PC-9 (cell line): ENCODE measurements at regions not wholly inside any gene's neighbourhood (a gene's known extent, or its start where the extent isn't known, plus 50 kb on each side); places are given as distances from the start of the nearest gene placed in this dataset.

Source experiments
- BruUV-seq: library from RNA; stranded (reverse); fragments of 400-500 nt; replicated peaks from 2 replicates; lab custom pipeline; 2021; lab: Mats Ljungman, UMichigan
- CTCF ChIA-PET: fragments of 300-600 bp; sonication (Branson Sonifier 250); formaldehyde crosslinking; loops from one replicate; lab custom pipeline; 2022; ENCODE audit warnings: antibody characterized with exemption; lab: Charles Lee
- POLR2A ChIA-PET: fragments of 300-600 bp; sonication (Branson Sonifier 250); formaldehyde crosslinking; loops from one replicate; lab custom pipeline; 2022; ENCODE audit warnings: antibody characterized with exemption; ENCODE audit not compliant: unreplicated experiment; lab: Charles Lee
- DNase-seq, 2 experiments: peaks; one replicate each; pipeline versions ENCODE4 v3.0.0 to v3.0.0-alpha.2; 2015 to 2022; ENCODE audit warnings: mixed read lengths in 1 of 2
- H2AFZ ChIP-seq: fragments of 200-600 bp; sonication (generic); 2 replicates; pipeline ENCODE4 v1.8.1; 2017; ENCODE audit warnings: antibody characterized with exemption
- H3F3A ChIP-seq: fragments of 200-600 bp; sonication (generic); 2 replicates; pipeline ENCODE4 v1.8.1; 2017; ENCODE audit warnings: antibody characterized with exemption, mild to moderate bottlenecking, low read depth; ENCODE audit not compliant: insufficient read depth
- H3K27ac ChIP-seq: fragments of 200-600 bp; sonication (generic); 2 replicates; pipeline ENCODE4 v1.6.1; 2016; ENCODE audit warnings: mixed run types
- H3K27me3 ChIP-seq: fragments of 200-600 bp; sonication (generic); 2 replicates; pipeline ENCODE4 v1.6.1; 2016; ENCODE audit warnings: low read depth, mixed run types; ENCODE audit not compliant: insufficient read depth
- H3K36me3 ChIP-seq: fragments of 200-600 bp; sonication (generic); 2 replicates; pipeline ENCODE4 v1.6.1; 2016; ENCODE audit warnings: low read depth, mixed run types
- H3K4me1 ChIP-seq: fragments of 200-600 bp; sonication (generic); replicated peaks from 2 replicates; pipeline ENCODE4 v1.6.1; 2016; ENCODE audit warnings: mixed run types; ENCODE audit not compliant: insufficient read depth
- H3K4me2 ChIP-seq: fragments of 200-600 bp; sonication (generic); 2 replicates; pipeline ENCODE4 v1.6.1; 2017; ENCODE audit warnings: mixed run types
- H3K4me3 ChIP-seq: fragments of 200-600 bp; sonication (generic); 2 replicates; pipeline ENCODE4 v1.6.1; 2016; ENCODE audit warnings: mixed run types
- H3K79me2 ChIP-seq: fragments of 200-600 bp; sonication (generic); 2 replicates; pipeline ENCODE4 v1.6.1; 2017; ENCODE audit warnings: low read depth, mixed run types
- H3K9me2 ChIP-seq: fragments of 200-600 bp; sonication (generic); 2 replicates; pipeline ENCODE4 v1.8.1; 2017; ENCODE audit warnings: mild to moderate bottlenecking; ENCODE audit not compliant: insufficient read depth
- H3K9me3 ChIP-seq: fragments of 200-600 bp; sonication (generic); 2 replicates; pipeline ENCODE4 v1.8.1; 2016; ENCODE audit warnings: low read depth; ENCODE audit not compliant: insufficient read depth
- H4K20me1 ChIP-seq: fragments of 200-600 bp; sonication (generic); 2 replicates; pipeline ENCODE4 v1.8.1; 2017; ENCODE audit not compliant: insufficient read depth
- CTCF ChIP-seq: fragments of 200-600 bp; sonication (generic); conservative IDR thresholded peaks from 2 replicates; pipeline ENCODE4 v1.6.1; 2017; ENCODE audit warnings: mixed run types, antibody characterized with exemption, mild to moderate bottlenecking, moderate library complexity
- EZH2 ChIP-seq: fragments of 200-600 bp; sonication (generic); IDR thresholded peaks from 2 replicates; pipeline ENCODE4 v1.8.0; 2017; ENCODE audit warnings: antibody characterized with exemption, low read depth
- intact Hi-C: fragments of 100-400 bp; cut with micrococcal nuclease; formaldehyde crosslinking; loops from one replicate; pipeline ENCODE4 v1.10.0; 2022; ENCODE audit not compliant: unreplicated experiment

DNA sequence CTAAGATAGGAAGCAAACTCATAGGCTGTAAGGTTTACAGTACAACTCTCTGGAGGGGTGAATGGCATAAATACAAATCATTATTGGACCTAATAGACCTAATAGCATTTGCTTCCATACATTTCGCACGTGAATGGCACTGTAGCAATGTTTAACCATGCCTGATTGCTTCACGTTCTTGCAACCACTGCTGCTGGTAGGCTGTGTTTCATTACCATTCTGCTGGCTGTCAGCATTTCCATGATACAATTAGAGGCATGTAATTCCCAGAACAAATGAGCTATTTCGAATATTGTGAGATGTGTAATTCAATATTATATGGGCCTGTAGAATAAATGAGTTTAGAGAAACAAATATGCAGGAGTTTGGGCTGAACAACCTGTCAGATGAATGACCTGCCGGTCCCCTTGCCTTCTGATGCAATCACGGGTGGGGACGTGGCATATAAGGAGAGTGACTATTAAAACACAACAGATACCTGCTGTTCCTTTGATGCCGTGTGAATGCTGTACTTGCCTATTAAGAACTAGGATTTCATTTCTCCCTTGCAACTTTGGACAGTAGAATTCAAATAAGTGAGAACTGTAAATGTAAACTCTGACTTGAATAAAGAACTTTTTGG is 393.4 kb downstream of the ACTR3B start:
- H2AFZ ChIP-seq = no peak overlapping the region
- H3K36me3 ChIP-seq = no peaks in the 10 kb centered on the region
- H3K79me2 ChIP-seq = no peaks in the 10 kb centered on the region
- BruUV-seq = no TSS peak
- H3K27me3 ChIP-seq = peaks cover 26% of the 10 kb centered on the region; the same call in 1 of the 2 replicates
- CTCF ChIA-PET = no interaction called here
- no peaks in the 10 kb centered on the region for H3K4me1 ChIP-seq
- POLR2A ChIA-PET = no interaction called here
- TF ChIP-seq EZH2 (no peak), CTCF (no peak)
- H3K27ac ChIP-seq = no peak overlapping the region
- no peaks in the 10 kb centered on the region for H3F3A ChIP-seq
- H3K9me2 ChIP-seq = no peaks in the 10 kb centered on the region
- no peak overlapping the region for H3K4me2 ChIP-seq
- no peaks in the 10 kb centered on the region for H4K20me1 ChIP-seq
- H3K4me3 ChIP-seq = no peak overlapping the region
- DNase-seq = no peak
- intact Hi-C loops = no loop called here
- no peaks in the 10 kb centered on the region for H3K9me3 ChIP-seq

GRCh38 chr7:153158149-153158548 is 398.6 kb downstream of the ACTR3B start:
- CTCF ChIA-PET = no interaction called here
- TF ChIP-seq CTCF (no peak), EZH2 (no peak)

GRCh38 chr7:153170287-153170686 is 410.7 kb downstream of the ACTR3B start:
- TF ChIP-seq CTCF (no peak), EZH2 (no peak)
- intact Hi-C loops = no loop called here
- no TSS peak for BruUV-seq
- ChIA-PET POLR2A (no interaction called here), CTCF (no interaction called here)
- H3K4me3 ChIP-seq = no peak overlapping the region
- no peak overlapping the region for H3K27ac ChIP-seq
- H3K9me3 ChIP-seq = no peaks in the 10 kb centered on the region
- H3K4me2 ChIP-seq = no peak overlapping the region
- no peaks in the 10 kb centered on the region for H3K36me3 ChIP-seq
- H3K79me2 ChIP-seq = no peaks in the 10 kb centered on the region
- DNase-seq = no peak
- no peaks in the 10 kb centered on the region for H3K4me1 ChIP-seq
- no peak overlapping the region for H2AFZ ChIP-seq
- H3K27me3 ChIP-seq = peaks cover 13% of the 10 kb centered on the region; the same call in 1 of the 2 replicates
- no peaks in the 10 kb centered on the region for H3F3A ChIP-seq
- H3K9me2 ChIP-seq = no peaks in the 10 kb centered on the region
- H4K20me1 ChIP-seq = no peaks in the 10 kb centered on the region

More at GRCh38 chr7:153158149-153158548, 398.6 kb downstream of the ACTR3B start:
- H3F3A ChIP-seq = no peaks in the 10 kb centered on the region
- H3K4me1 ChIP-seq = no peaks in the 10 kb centered on the region
- no peak overlapping the region for H2AFZ ChIP-seq
- no peak overlapping the region for H3K4me3 ChIP-seq
- POLR2A ChIA-PET = no interaction called here
- DNase-seq = peak in 1 of 2 experiments; percentile 19
- intact Hi-C loops = no loop called here
- no peak overlapping the region for H3K27ac ChIP-seq
- no peaks in the 10 kb centered on the region for H3K36me3 ChIP-seq
- no peaks in the 10 kb centered on the region for H3K9me3 ChIP-seq
- no TSS peak for BruUV-seq
- H3K79me2 ChIP-seq = no peaks in the 10 kb centered on the region
- H3K9me2 ChIP-seq = no peaks in the 10 kb centered on the region
- no peaks in the 10 kb centered on the region for H4K20me1 ChIP-seq
- H3K27me3 ChIP-seq = peaks cover 19% of the 10 kb centered on the region; the same call in 1 of the 2 replicates
- H3K4me2 ChIP-seq = no peak overlapping the region
